Liver (tissue), 3 donors: ENCODE measurements at regions not wholly inside any gene's neighbourhood (a gene's known extent, or its start where the extent isn't known, plus 50 kb on each side); places are given as distances from the start of the nearest gene placed in this dataset.

ENCODE experiments used
- CTCF ChIP-seq: fragments of 150-350 bp; IDR thresholded peaks from 2 replicates; pipeline ENCODE4 v1.5.1; 2017; ENCODE audit warnings: improper control_type of control experiment, low read depth, low read length; ENCODE audit not compliant: missing input control
- FOXA1 ChIP-seq: IDR thresholded peaks from 2 replicates; pipeline ENCODE4 v1.6.1; 2016; ENCODE audit warnings: antibody characterized with exemption
- MAX ChIP-seq: IDR thresholded peaks from 2 replicates; pipeline ENCODE4 v1.6.1; 2016; ENCODE audit warnings: antibody characterized with exemption
- RAD21 ChIP-seq, 2 donors: IDR thresholded peaks; 2 replicates each; pipeline ENCODE4 v1.6.1; 2016; ENCODE audit warnings: antibody characterized with exemption in 2 of 2, mild to moderate bottlenecking in 2 of 2
- REST ChIP-seq: IDR thresholded peaks from 2 replicates; pipeline ENCODE4 v1.6.1; 2016; ENCODE audit warnings: antibody characterized with exemption, mild to moderate bottlenecking
- SP1 ChIP-seq: IDR thresholded peaks from 2 replicates; pipeline ENCODE4 v1.6.1; 2018; ENCODE audit warnings: antibody characterized with exemption, mild to moderate bottlenecking
- TAF1 ChIP-seq: conservative IDR thresholded peaks from 2 replicates; pipeline ENCODE4 v1.6.1; 2016; ENCODE audit warnings: antibody characterized with exemption, mild to moderate bottlenecking
- donor health status: healthy.
- donor health status: healthy.

DNA sequence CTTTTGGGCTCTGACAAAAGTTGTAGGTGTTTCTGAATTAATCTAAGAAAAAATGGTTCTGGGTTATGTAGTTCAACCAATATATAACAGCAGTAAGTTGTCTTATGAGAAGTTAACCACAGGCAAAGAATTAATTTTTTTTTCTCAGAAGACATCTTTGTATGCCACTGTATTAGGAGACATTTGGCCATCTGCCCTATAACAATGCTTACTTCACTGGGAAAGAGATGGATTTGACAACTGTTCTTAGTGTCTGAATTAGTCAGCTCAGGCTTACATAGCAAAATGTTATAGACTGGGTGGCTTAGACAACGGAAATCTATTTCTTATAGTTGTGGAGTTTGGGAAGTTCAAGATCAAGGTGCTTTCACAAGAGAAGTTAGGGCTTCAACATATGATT is 508.1 kb downstream of the STIM2 start:
- TF ChIP-seq CTCF = no peak
- TF ChIP-seq REST = no peak
- no peak for TF ChIP-seq MAX
- no peak for TF ChIP-seq FOXA1
- TF ChIP-seq RAD21 (IDR thresholded peaks at IDR 0.05) = no peak
- TF ChIP-seq TAF1 = no peak
- TF ChIP-seq SP1 = no peak
